SW480 (cell line): ENCODE measurements at regions not wholly inside any gene's neighbourhood (a gene's known extent, or its start where the extent isn't known, plus 50 kb on each side); places are given as distances from the start of the nearest gene placed in this dataset.
"Not testable (repeated sequence)": the region's sequence is repeated elsewhere in the genome, so short reads cannot be mapped to it uniquely, and the experiment has no call there.

Source experiments
- DNase-seq: peaks from one replicate; pipeline ENCODE4 v3.0.0-alpha.2; 2016; ENCODE audit warnings: low spot score

GRCh38 chr3:82165266-82165665 lies 403.8 kb upstream of the GBE1 start:
- no peak for DNase-seq

- DNase-seq = peak; percentile 3
These were observed 402.6 kb upstream of the GBE1 start for GRCh38 chr3:82163907-82164520.

GRCh38 chr3:82157952-82158351 lies 396.5 kb upstream of the GBE1 start:
- DNase-seq = no peak

GRCh38 chr3:82153892-82154291 lies 392.4 kb upstream of the GBE1 start:
- not testable (repeated sequence) for DNase-seq

- peak; percentile 6 for DNase-seq
These were observed 384.3 kb upstream of the GBE1 start for GRCh38 chr3:82145742-82146141.

- no peak for DNase-seq
These were observed 383.4 kb upstream of the GBE1 start for GRCh38 chr3:82144811-82145210.

- no peak for DNase-seq
These were observed 382.4 kb upstream of the GBE1 start for GRCh38 chr3:82143661-82144412.

- no peak for DNase-seq
These were observed 380.1 kb upstream of the GBE1 start for GRCh38 chr3:82141592-82141991.

- DNase-seq = no peak
These were observed 376.4 kb upstream of the GBE1 start for GRCh38 chr3:82137861-82138260.

- DNase-seq = no peak
These were observed 375.6 kb upstream of the GBE1 start for GRCh38 chr3:82137050-82137449.

GRCh38 chr3:82133070-82133606 lies 371.7 kb upstream of the GBE1 start:
- peak; percentile 56 for DNase-seq

GRCh38 chr3:82132210-82133069 lies 371.0 kb upstream of the GBE1 start:
- no peak for DNase-seq

- DNase-seq = no peak
These were observed 368.6 kb upstream of the GBE1 start for GRCh38 chr3:82130046-82130445.

- no peak for DNase-seq
These were observed 367.9 kb upstream of the GBE1 start for GRCh38 chr3:82129221-82129801.

GRCh38 chr3:82128271-82128670 lies 366.8 kb upstream of the GBE1 start:
- no peak for DNase-seq

GRCh38 chr3:82122554-82123345 lies 361.3 kb upstream of the GBE1 start:
- no peak for DNase-seq

GRCh38 chr3:82114589-82114988 lies 353.1 kb upstream of the GBE1 start:
- DNase-seq = no peak

GRCh38 chr3:82110721-82111120 lies 349.3 kb upstream of the GBE1 start:
- DNase-seq = not testable (repeated sequence)

GRCh38 chr3:82103241-82103640 lies 341.8 kb upstream of the GBE1 start:
- DNase-seq = peak; percentile 2

GRCh38 chr3:82100378-82100777 lies 338.9 kb upstream of the GBE1 start:
- no peak for DNase-seq

GRCh38 chr3:82093641-82094040 lies 332.2 kb upstream of the GBE1 start:
- no peak for DNase-seq
